8988T (cell line): ENCODE measurements at regions not wholly inside any gene's neighbourhood (a gene's known extent, or its start where the extent isn't known, plus 50 kb on each side); places are given as distances from the start of the nearest gene placed in this dataset.

Experiments
- DNase-seq: peaks from one replicate; pipeline ENCODE4 v3.0.0; 2011

- DNase-seq, result no peak
These were observed 56.4 kb upstream of the TOM1L1 start for GRCh38 chr17:54844233-54844632.

DNA sequence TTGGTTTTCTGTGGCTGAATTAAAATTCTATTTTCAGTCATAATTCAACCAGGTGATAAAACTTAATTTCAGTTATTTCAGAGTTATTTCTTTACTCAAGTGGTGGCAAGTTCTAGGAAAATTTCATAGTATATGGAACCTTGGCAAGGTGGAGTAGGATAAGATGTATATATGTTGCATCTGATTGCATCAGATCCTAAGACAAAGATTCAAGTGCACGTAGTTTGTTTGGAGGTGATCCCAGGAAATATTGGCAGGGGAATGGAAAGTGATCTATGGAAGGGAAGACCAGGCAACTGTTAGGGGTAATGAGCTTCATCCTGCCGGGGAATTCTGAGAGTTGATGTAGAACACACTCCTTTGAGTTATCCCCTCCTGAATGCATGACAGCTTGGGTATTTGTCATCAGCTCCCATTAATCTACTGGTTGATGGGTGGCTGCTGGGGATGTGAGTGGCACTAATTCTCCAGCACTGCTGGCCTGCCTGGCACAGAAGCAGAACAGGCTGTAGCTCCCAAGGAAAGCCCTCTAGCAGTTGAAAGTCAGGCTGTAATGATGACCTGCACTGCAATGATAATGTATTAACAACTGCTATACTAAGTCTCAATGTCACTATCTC, 52.2 kb upstream of the TOM1L1 start:
- DNase-seq, result no peak

- no peak for DNase-seq
These were observed 51.0 kb upstream of the TOM1L1 start for GRCh38 chr17:54849660-54850059.
